Caco-2 (cell line): ENCODE measurements at regions not wholly inside any gene's neighbourhood (a gene's known extent, or its start where the extent isn't known, plus 50 kb on each side); places are given as distances from the start of the nearest gene placed in this dataset.

Experiments used
- BruUV-seq: library from RNA; stranded (reverse); fragments of 400-500 nt; replicated peaks from 2 replicates; lab custom pipeline; 2021; lab: Mats Ljungman, UMichigan
- CTCF ChIA-PET: fragments of 300-600 bp; sonication (Branson Sonifier 250); formaldehyde crosslinking; loops from one replicate; lab custom pipeline; 2022; ENCODE audit warnings: antibody characterized with exemption; lab: Charles Lee
- POLR2A ChIA-PET: fragments of 300-600 bp; sonication (Branson Sonifier 250); formaldehyde crosslinking; loops from one replicate; lab custom pipeline; 2022; ENCODE audit warnings: antibody characterized with exemption; lab: Charles Lee
- DNase-seq, 2 experiments: peaks; one replicate each; pipeline versions ENCODE4 v3.0.0 to v3.0.0-alpha.2; 2020 to 2022
- H3K27me3 ChIP-seq: replicated peaks from 2 replicates; pipeline ENCODE4 v1.6.0; 2011; ENCODE audit warnings: low read length; ENCODE audit not compliant: control insufficient read depth, insufficient read depth
- H3K36me3 ChIP-seq: 2 replicates; pipeline ENCODE4 v1.5.1; 2011; ENCODE audit warnings: low read length; ENCODE audit not compliant: control insufficient read depth, insufficient read depth
- H3K4me1 ChIP-seq: fragments of 250-450 bp; sonication (Bioruptor Pico); 2 replicates; pipeline ENCODE4 v1.5.1; 2020; ENCODE audit warnings: mild to moderate bottlenecking
- H3K4me3 ChIP-seq: 2 replicates; pipeline ENCODE4 v1.5.1; 2011; ENCODE audit warnings: low read depth, mild to moderate bottlenecking, control low read depth, low read length
- H3K9me3 ChIP-seq: fragments of 250-450 bp; sonication (Bioruptor Pico); 2 replicates; pipeline ENCODE4 v1.5.1; 2020; ENCODE audit warnings: mild to moderate bottlenecking, moderate library complexity
- H3K27ac Mint-ChIP-seq: one replicate; pipeline ENCODE4 v1.8.0; 2022; ENCODE audit warnings: mixed read lengths; ENCODE audit not compliant: unreplicated experiment
- H3K27me3 Mint-ChIP-seq: one replicate; pipeline ENCODE4 v1.8.0; 2022; ENCODE audit warnings: mixed read lengths; ENCODE audit not compliant: insufficient read depth, unreplicated experiment
- H3K36me3 Mint-ChIP-seq: one replicate; pipeline ENCODE4 v1.8.0; 2022; ENCODE audit warnings: mild to moderate bottlenecking, mixed read lengths; ENCODE audit not compliant: insufficient read depth, unreplicated experiment
- H3K4me1 Mint-ChIP-seq: one replicate; pipeline ENCODE4 v1.8.0; 2022; ENCODE audit warnings: low read depth, mixed read lengths; ENCODE audit not compliant: unreplicated experiment
- H3K4me3 Mint-ChIP-seq: one replicate; pipeline ENCODE4 v1.8.0; 2022; ENCODE audit warnings: mild to moderate bottlenecking, moderate library complexity, mixed read lengths; ENCODE audit not compliant: unreplicated experiment
- H3K9me3 Mint-ChIP-seq: one replicate; pipeline ENCODE4 v1.8.0; 2022; ENCODE audit warnings: mixed read lengths; ENCODE audit not compliant: unreplicated experiment
- CTCF ChIP-seq, 2 experiments: fragments of 200-600 bp in 1 of 2; IDR thresholded peaks; 1 replicate in 1 of 2; 2 replicates in 1 of 2; pipeline versions ENCODE4 v1.5.1 to v1.8.0; 2011 to 2022; ENCODE audit warnings: antibody characterized with exemption in 1 of 2, control low read depth in 1 of 2, inconsistent platforms in 1 of 2, low read depth in 1 of 2, low read length in 1 of 2, mild to moderate bottlenecking in 1 of 2, moderate library complexity in 1 of 2; ENCODE audit not compliant: insufficient read depth in 1 of 2, severe bottlenecking in 1 of 2, unreplicated experiment in 1 of 2
- intact Hi-C: fragments of 100-400 bp; cut with micrococcal nuclease; formaldehyde crosslinking; loops from one replicate; pipeline ENCODE4 v1.10.0; 2022; ENCODE audit not compliant: unreplicated experiment

DNA sequence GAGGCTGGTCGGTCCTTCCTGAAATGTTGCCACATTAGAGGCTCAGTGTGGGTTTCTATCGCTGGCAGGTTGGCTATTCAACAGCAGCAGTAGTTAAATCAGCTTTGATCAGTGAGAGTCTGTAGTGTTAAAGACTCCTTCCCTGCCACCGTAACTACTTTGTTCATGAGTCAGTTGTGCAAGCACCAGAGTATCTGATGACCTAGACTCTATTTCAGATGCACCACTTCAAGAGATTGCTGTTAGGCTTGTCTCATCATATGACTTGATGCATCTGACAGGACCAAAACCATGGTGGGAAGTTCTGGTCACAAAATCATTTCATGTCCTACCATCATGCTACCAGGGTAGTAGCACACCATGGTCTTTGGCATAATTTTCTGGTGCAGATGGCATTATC, 482.7 kb upstream of the MPDZ start:
- Mint-ChIP-seq H3K4me3 (no peak overlapping the region), H3K36me3 (no peaks in the 10 kb centered on the region), H3K27me3 (no peaks in the 10 kb centered on the region), H3K9me3 (no peaks in the 10 kb centered on the region), H3K27ac (no peak overlapping the region), H3K4me1 (no peaks in the 10 kb centered on the region)
- Histone ChIP-seq H3K4me3 (no peak overlapping the region), H3K9me3 (no peaks in the 10 kb centered on the region), H3K27me3 (no peaks in the 10 kb centered on the region), H3K36me3 (no peaks in the 10 kb centered on the region), H3K4me1 (no peaks in the 10 kb centered on the region)
- ChIA-PET CTCF (no interaction called here), POLR2A (no interaction called here)
- intact Hi-C loops: no loop called here
- DNase-seq: no peak
- no TSS peak for BruUV-seq
- no peak for TF ChIP-seq CTCF (IDR thresholded peaks at IDR 0.05; ENCODE audit: insufficient read depth in 1 of 2, low read depth in 1 of 2, low read length in 1 of 2, severe bottlenecking in 1 of 2, unreplicated experiment in 1 of 2)

DNA sequence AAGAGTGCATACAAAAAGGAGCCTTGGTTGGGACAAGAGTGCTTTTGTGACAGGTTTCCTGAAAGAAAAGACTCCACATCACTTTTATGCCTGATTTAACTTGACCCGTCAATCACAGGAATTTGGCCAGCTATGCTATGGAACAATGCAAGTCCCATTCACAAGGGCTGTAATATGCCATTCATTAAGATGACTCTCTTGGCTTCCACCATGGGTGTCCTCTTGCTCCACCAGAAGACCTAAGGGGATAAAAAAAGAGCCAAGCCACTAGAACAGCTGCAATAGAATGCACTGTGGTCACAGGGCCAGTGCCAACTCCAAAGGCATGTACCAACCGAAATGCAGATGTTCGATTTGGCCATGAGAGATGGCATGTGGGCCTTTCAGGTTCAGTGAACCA, 480.1 kb upstream of the MPDZ start:
- DNase-seq: no peak
- Histone ChIP-seq H3K4me1 (no peaks in the 10 kb centered on the region), H3K4me3 (no peak overlapping the region), H3K36me3 (no peaks in the 10 kb centered on the region), H3K9me3 (no peaks in the 10 kb centered on the region), H3K27me3 (no peaks in the 10 kb centered on the region)
- intact Hi-C loops: no loop called here
- BruUV-seq: no TSS peak
- Mint-ChIP-seq H3K4me1 (no peaks in the 10 kb centered on the region), H3K27me3 (peaks cover 3% of the 10 kb centered on the region), H3K4me3 (no peak overlapping the region), H3K27ac (no peak overlapping the region), H3K36me3 (no peaks in the 10 kb centered on the region), H3K9me3 (no peaks in the 10 kb centered on the region)
- no peak for TF ChIP-seq CTCF (IDR thresholded peaks at IDR 0.05; ENCODE audit: insufficient read depth in 1 of 2, low read depth in 1 of 2, low read length in 1 of 2, severe bottlenecking in 1 of 2, unreplicated experiment in 1 of 2)
- CTCF ChIA-PET: no interaction called here
- POLR2A ChIA-PET: no interaction called here

DNA sequence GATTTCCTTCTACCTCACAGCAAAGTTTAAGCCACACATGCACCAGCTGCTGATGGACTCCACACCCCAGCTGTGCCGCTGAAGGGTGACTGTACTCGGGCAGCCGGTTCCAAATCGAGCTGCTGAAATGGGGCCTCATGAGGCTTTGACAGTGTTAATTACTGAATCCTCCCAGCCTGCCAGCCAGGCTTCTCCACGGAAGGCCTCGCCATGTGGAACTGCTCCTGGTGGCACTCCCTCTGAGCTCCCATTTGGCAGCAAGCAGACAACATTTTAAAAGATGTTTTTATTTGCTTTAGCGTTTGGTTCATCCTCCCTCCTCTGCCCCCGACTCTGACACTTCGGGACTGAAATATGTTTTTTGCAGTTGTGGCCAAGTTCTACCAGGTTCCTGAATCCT, 479.4 kb upstream of the MPDZ start:
- Mint-ChIP-seq H3K27ac (no peak overlapping the region), H3K27me3 (peaks cover 3% of the 10 kb centered on the region), H3K9me3 (no peaks in the 10 kb centered on the region), H3K36me3 (no peaks in the 10 kb centered on the region), H3K4me3 (no peak overlapping the region), H3K4me1 (no peaks in the 10 kb centered on the region)
- no peak for DNase-seq
- POLR2A ChIA-PET: no interaction called here
- no TSS peak for BruUV-seq
- Histone ChIP-seq H3K36me3 (no peaks in the 10 kb centered on the region), H3K4me3 (no peak overlapping the region), H3K9me3 (no peaks in the 10 kb centered on the region), H3K27me3 (no peaks in the 10 kb centered on the region), H3K4me1 (no peaks in the 10 kb centered on the region)
- CTCF ChIA-PET: no interaction called here
- intact Hi-C loops: no loop called here
- TF ChIP-seq CTCF (IDR thresholded peaks at IDR 0.05; ENCODE audit: insufficient read depth in 1 of 2, low read depth in 1 of 2, low read length in 1 of 2, severe bottlenecking in 1 of 2, unreplicated experiment in 1 of 2): no peak
